Stimulated activated CD4-positive, alpha-beta T cell treated with anti-CD3 and anti-CD28 coated beads, TNF-alpha, amount 100 ng/mL, for 48 hours (primary cell): ENCODE measurements at regions not wholly inside any gene's neighbourhood (a gene's known extent, or its start where the extent isn't known, plus 50 kb on each side); places are given as distances from the start of the nearest gene placed in this dataset.
"Not testable (repeated sequence)": the region's sequence is repeated elsewhere in the genome, so short reads cannot be mapped to it uniquely, and the experiment has no call there.

Source experiments
- DNase-seq, 3 donors: peaks; one replicate each; pipeline ENCODE4 v3.0.0-alpha.2; 2020; ENCODE audit warnings: low read depth in 3 of 3

DNA sequence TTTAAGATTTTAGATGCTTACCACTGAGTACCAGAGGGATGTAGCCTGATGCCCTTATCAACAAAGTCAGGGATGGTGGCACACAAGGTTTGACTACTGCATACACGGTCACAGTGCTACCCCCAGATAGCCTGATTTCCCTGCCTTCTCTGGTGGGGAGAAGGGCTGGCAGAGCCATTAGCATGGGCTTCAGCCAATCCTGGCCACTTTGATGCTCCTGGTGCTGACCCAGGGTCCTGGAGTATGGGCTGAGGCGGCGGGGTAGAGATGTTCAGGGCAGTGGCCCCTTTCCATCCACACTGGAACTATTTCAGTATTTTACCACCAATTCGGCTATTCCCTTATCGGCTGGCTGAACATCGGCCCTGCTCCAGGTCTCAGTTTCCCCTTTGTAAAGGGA lies 83.2 kb downstream of the POTEB3 start:
- DNase-seq = not testable (repeated sequence)

DNA sequence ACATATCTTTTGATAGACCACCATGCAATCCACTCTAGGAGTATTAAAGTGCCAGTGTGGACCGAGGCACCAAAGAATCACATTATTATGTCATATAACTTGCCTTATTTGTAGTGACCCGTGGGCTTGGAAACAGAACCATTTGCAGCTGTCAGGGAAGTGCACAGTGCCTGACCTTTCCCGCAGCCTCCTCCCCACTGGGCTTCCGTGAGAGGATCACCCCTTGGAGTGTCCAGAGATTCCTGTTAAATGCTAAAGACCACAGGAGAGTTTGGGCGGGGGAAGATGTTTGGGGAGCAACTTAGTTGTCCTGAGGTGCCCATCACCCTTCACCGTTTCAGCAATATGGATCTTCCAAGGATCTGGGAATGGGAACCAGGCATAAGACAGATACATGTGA lies 84.4 kb downstream of the POTEB3 start:
- not testable (repeated sequence) for DNase-seq

DNA sequence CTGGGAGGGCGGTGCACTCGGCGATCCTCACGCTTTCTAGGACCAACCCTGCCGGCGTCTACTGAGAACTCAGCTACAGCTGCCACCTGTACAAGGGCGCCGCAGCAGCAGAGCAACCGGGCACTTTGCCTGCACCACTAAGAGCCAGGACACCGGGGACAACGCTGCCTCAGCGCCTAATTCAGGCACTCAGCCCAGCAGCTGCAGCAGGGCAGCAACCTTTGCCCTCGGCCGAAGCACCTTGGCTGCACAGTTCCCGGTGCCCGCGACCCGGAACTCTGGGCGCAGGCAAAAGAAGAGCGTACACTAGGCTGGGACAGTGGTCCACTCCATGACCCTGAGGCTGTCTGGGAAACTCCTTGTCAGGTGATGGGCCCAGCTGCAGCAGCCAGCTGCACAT lies 85.7 kb downstream of the POTEB3 start:
- DNase-seq = not testable (repeated sequence)

DNA sequence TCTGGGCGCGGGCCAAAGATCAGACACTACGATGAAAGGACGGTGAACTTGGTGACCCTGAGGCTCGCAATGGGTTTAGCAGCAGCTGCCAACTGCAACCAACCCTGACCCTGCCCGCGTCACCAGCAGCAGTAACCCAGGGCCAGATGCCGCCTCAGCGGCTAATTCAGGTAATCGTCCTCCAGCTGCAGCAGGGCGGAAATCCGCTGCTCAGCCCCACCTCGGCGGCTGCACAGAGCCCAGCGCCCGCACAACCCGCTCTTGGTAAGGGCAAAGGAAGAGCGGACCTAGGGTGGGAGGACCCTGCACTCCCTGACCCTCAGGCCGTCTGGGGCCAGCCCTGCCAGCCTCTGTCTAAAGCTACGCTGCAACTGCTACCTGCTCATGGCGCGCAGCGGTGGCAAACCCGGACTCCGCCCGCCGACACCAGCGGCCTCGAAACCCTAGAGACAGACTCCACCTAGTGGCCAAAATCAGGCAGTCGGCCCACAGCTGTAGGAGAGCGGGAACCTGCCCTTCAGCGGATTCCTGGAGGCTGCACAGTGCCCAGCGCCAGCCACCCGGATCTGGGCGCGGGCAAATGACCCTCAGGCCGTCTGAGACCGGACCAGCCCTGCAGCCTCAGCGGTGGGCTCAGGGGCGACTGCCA lies 87.5 kb downstream of the POTEB3 start:
- DNase-seq = not testable (repeated sequence)

DNA sequence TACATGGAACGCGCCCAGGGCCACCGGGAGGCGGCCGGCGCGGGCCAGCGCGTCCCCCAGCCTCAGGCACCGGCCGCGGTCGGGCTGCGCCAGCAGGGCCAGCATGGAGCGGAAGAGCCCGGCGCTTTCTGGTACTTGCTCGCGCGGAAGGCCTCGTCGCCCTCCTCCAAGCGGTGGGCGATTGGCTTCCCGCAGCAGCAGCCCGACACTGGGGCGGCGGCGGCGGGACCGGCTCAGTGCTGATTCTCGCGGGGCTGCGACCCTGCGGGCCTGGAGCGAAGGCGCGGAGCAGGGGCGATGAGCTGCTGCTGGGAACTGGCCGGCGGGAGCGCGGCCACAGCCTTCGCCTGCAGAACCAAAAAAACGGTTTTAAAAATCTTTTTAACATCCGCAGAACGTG lies 95.3 kb downstream of the POTEB3 start:
- DNase-seq = not testable (repeated sequence)

DNA sequence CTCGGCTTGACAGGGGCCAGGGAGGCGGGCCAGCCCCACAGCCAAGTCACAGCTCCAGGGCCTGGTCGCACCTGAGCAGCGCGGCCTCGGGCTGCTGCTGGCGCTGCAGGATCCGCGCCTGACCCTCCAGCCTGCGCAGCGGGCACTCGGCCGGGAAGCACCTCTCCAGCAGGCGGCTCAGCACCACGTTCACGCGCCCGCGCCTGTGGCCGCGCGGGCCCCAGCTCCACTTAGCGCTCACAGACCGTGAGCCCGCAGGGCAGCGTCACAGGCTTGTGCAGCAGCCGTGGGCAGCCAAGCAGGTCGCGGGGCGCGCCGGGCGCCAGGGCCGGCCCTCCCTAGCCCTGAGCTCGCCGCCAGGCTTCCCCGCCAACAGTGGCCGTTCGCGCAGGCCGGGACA lies 95.8 kb downstream of the POTEB3 start:
- DNase-seq = not testable (repeated sequence)

DNA sequence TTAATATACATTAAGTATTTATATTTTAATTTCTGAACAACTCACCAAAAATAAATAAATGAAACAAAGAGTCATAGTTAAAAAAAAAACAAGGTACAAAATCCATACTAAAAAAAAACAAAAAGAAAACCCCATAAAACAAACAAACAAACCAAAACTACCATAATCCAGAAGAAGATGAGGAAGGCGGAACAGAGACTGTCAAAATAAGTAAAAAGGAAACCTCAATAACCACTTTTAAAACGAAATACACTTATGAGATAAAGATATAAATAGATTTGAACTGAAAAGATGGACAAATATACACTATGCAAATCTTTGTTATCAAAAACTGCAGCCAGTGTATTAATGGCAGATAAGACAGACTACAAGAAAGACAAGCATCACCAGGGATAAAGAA lies 103.3 kb downstream of the POTEB3 start:
- not testable (repeated sequence) for DNase-seq

DNA sequence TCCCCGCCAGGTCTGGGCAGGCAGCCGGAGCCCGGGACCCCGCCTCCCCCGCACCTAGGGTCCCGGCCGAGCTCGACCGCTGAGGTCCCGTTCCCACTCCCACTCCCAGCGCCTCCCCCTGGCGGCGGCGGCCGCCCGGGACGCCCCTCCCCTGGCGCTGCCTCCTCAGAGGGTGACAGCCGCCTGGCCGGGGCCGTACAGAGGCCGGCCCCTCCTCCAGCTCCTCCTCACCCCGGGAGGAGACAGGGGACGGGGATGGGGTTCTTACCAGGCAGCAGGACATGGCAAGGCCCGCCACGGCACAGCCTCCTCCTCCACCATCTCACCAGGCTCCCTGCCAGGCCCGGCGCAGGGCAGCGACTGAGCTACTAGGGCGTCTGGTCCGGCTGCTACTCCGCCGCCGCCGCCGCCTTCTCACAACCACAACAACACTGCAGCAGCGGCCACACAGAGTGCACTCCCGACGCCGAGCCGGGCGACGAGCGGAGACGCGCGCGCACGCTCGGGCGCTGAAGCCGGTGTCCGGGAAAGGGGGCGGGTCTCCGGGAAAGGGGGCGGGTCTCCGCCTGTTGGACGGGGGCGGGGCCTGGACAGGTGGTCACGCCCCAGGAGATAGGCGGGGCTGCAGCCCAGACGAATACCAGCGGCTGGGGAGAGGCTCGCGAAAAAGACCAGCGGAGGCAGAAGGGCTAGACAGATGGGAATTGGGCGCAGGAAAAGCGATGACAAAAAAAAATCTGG lies 115.4 kb downstream of the POTEB3 start:
- DNase-seq = peak in 1 of 3 donors; percentile 27

DNA sequence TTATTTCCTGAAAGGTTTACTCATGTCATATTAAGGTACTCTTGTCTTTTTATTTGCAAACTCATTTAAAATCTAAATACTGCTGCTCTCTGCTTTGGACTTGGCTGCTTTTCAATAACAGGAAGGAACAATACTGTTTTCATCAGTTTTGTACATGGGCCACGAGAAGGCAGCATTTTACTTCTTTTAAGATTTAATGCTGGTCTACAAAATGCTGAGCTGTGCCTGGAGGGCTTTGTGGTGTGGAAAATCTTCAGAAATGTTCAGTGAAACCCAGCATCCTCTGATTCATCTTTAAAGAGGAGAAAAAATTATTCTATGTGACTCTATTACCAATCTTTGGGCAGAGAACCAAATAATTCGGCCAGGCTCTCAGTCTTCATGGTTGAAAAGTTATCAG lies 155.9 kb downstream of the POTEB3 start:
- not testable (repeated sequence) for DNase-seq

DNA sequence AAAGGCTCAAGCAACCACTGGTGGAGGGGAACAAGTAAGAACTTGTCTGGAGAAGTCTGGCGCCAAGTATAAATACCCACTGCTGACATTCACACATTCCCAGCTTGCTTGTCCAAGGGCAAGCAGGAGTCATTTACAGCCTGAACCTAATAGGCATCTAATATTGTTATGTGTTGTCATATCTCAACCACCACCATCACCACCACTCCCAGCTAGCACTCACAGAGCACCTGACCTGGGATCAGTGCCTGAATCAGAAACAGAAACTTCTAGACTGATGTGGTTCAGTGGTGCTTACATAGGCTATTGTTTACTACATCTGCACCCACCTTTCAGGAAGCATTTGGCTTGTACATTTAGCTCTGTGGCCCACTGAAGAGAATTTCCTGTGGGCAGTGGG lies 157.1 kb downstream of the POTEB3 start:
- not testable (repeated sequence) for DNase-seq

DNA sequence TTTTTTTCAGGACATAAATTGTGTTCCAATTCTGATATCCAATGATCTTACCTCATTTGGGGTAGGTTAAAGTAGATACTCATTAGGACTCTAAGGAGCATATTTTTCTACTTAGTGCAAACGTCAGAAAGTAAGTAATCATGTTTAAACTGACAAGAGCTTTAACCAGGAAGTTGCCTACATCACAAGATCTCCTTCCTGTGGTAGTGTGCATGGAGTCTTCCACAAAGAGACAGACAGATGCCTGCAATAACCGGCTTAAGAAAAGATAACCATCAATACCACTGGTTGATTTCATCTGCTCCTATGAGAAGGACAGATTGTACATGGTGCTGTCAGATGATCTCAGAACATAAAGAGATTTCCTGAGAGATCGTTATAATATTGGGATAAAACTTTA lies 160.0 kb downstream of the POTEB3 start:
- DNase-seq = not testable (repeated sequence)

DNA sequence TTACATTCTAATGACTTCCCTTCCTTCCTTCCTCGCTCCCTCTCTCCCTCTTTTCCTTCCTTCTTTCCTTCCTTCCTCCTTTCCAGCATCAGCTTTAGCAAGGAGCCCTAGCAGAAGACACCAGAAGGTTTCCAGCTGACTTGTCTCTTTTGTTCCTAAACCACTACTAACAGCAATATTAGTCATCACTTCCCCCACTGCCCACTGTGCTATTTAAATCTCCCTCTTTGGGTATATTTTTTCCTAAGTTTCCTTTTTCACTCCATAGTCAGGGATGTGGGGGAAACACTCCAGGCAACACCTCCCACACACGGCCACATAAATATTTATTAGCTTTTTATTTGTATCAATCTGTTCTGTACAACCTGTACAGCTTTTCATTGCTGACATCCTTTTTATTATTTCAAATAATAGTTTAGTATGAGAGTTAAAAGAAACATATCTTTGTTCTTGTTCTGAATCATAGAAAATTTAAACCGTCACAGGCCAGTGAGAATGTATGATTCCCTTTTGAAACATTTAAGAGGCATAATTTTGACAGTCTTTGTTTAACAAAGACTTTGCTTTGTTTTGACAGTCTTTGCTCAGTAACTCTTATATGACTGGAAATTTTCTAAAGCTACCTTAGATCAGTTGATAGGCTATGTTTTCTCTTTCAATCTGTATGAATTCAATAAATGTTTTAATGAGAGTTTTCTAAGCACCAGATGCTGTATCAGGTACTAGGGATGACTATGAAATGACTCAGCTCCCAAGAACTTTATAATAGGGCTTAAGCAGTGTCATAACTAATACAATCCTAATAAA lies 167.9 kb downstream of the POTEB3 start:
- DNase-seq = not testable (repeated sequence)

DNA sequence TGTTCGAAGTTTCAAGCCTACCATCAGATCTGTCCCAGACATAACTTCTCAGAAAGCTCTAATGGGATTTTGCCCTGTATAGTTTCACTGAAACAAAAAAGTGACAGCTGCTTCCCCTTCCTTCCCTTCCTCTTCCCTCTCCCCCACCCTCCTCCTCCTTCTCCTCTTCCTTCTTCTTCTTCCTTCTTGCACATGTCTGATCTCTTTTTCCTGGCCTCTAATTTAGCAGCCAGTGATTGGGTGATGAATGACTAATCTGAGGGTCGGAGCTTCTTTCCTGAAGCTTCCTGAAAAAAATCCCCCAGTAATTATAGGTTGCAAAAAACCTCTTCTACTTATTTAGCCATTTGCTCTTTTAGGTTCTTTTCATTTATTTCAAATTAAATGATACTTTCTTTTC lies 168.7 kb downstream of the POTEB3 start:
- DNase-seq = no peak

DNA sequence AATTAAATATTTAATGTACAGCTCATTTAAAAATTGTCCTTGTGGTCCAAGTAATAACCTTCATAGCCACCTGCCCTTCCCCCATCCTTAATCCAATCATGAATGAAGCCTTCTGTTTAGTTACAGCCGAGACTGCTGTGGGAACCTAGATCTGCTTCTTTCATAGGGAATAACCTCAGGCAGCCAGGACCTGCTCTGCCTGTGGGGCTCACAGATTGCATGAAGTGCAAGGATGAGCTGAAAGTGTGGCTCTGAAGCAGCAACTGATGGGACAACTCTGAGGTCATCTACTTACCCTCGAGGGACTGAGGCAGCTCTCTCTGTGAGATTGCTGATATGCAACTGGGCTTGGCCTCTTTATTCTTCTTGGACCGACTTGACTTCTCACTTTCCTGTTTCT lies 169.8 kb downstream of the POTEB3 start:
- no peak for DNase-seq

DNA sequence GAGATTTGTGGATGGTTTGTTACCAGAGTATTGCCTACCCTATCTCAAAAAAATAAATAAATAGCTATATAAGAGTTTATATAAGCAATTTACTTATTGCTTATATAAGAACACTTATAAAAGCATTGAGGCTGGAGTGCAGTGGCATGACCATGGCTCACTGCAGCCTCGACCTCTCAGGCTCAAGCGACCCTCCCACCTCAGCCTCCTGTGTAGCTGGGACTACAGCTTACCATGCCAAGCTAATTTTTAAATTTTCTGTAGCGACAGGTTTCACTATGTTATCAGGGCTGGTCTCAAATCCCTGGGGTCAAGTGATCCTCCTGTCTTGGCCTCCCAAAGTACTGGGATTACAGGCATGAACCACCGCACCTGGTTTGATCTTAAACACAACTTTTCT lies 170.6 kb downstream of the POTEB3 start:
- not testable (repeated sequence) for DNase-seq

DNA sequence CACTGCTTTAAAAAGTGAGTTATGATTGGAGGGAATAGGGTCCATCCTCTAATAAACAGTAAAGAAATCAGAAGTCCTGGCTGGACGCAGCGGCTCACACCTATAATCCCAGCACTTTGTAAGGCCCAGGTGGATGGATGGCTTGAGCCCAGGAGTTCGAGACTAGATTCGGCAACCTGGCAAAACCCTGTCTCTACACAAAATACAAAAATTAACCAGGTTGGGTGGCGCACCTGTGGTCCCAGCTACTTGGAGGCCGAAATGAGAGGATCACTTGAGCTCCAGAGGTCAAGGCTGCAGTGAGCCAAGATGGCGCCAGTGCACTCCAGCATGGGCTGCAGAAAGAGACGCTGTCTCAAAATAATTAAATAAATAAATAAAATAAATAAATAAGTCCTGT lies 171.2 kb downstream of the POTEB3 start:
- no peak for DNase-seq

DNA sequence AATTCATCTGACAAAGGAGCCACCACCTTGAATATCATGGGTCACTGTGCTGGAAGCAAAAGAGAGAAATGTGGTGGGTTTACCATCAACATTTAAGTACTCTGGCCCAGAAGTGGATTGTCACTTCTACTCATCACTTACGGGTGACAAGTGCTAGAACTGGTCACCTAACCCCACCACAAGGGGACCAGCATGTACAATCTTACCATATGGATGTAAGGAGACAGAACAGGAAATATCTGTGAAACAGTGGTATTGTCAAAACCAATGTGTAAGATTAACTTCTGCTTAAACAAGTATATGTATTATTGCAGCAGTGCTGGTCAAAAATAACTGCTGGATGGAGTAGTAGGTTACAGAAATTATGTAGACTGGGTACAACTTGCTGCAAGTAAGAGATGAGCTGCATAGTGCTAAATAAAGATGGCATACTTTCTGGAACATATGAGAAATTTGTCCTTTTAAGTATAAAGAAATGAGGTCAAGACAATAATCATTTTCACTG lies 171.8 kb downstream of the POTEB3 start:
- no peak for DNase-seq

DNA sequence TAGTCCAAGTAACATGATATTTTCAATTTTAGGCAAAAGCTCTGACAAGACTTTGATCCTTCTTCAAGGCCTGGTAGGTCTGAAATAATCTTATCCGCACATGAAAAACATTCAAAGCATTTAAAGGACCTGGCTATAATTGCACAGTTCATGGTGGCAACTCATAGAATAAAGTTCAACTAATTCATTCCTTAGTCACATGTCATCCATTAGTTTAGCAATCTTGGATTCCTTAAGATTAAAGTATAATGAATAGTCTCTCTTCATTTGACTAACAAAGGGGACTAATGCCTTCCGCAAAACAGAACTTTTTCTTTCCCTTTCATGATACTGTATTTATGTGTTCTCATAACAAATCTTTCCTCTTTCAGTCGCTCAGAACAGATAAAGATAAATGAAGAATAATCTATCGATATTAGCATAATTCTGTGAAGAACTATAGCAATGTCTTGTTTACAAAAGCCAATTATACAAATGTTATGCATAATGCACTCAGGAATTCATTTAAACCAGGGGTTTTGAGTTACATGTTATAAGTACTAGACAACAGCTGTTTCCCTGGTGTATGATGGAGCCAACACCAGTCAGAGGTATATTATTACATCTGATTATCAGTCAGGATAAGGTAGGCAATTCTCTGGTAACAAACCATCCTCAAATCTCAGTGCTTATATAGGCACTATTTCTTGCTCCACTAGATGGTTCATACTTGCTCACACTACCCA lies 172.5 kb downstream of the POTEB3 start:
- DNase-seq = no peak

DNA sequence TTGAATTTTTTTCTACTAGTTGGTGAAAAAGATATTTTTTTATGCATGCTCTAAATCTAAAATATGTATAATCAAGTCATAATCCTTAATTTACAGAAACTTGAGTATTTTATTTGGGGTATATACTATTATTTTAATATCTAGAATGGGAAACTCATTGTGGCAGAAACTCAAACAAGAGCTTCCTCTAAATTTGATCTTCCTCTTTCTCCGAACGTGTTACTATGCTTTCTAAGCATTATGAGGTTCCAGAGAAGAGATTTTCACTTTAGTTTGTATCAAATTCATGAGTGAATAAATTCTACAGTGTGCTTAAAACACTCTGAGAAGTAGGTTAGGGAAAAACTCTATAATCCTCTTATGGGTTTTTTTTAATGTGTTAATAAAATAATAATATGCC lies 173.1 kb downstream of the POTEB3 start:
- no peak for DNase-seq

DNA sequence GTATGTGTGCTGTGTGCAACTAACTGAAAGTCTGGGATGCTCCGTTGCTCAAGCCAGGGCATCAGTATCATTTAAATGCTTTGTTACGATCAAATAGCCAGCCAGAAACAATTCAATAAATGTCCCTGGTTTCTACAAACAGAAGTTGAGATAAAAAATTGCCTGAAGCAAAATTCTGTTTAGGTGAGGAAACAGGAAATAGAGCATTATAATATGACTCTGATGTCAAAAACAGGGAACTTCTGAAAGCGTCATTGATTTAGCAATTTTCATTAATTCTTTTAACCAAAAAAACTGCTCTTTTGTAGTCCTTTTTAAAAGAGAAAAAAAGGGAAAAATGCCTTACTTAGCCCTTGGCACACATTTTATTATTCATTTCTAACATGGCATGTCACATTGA lies 174.7 kb downstream of the POTEB3 start:
- not testable (repeated sequence) for DNase-seq

DNA sequence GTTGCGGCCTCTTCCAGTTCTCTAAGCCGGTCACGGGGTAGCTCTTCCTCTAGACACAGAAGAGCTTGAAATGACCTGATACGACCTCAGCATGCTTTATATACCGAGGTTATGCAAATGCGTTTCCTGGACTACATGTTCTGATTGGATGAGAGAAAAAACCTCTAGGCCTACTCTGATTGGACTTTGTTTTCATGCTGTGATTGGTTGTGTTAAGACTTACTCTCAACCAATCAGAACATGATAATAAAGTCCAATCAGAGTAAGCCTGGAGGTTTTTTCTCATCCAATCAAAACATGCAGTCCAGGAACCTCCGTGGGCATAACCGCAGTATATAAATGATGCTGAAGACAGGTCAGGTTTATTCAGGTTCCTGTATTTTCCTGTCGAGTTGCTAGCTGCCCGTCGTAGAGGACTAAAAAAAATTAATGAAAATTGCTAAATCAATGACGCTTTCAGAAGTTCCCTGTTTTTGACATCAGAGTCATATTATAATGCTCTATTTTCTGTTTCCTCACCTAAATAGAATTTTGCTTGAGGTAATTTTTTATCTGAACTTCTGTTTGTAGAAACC lies 177.4 kb downstream of the POTEB3 start:
- no peak for DNase-seq
